Middle frontal gyrus (tissue), 1 donor: ENCODE measurements at regions not wholly inside any gene's neighbourhood (a gene's known extent, or its start where the extent isn't known, plus 50 kb on each side); places are given as distances from the start of the nearest gene placed in this dataset.
"Not testable (repeated sequence)": the region's sequence is repeated elsewhere in the genome, so short reads cannot be mapped to it uniquely, and the experiment has no call there.

Experiments used
- DNase-seq: peaks from one replicate; pipeline ENCODE4 v3.0.0-alpha.2; 2015; ENCODE audit warnings: low spot score; ENCODE audit errors: extremely low spot score

DNA sequence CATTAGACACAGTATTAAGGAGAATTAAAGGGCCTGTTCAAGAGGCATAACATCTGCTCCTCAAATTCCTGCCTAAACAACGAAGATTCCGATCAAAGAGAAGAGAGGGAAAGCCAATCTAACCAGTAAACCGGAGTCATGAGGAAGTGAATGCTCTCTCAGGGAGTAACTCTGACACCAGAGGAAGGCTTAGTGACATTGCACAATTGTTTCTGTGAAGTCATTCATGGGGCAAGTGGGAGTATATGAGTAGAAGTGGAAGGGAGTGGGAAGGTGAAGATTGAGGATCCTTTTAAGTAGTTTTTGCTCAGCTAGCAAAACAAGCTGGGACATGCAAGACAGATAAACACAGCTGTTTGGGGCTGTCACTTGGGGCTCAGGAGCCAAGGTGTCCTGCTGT, 136.4 kb upstream of the FAM174A start:
- not testable (repeated sequence) for DNase-seq

DNA sequence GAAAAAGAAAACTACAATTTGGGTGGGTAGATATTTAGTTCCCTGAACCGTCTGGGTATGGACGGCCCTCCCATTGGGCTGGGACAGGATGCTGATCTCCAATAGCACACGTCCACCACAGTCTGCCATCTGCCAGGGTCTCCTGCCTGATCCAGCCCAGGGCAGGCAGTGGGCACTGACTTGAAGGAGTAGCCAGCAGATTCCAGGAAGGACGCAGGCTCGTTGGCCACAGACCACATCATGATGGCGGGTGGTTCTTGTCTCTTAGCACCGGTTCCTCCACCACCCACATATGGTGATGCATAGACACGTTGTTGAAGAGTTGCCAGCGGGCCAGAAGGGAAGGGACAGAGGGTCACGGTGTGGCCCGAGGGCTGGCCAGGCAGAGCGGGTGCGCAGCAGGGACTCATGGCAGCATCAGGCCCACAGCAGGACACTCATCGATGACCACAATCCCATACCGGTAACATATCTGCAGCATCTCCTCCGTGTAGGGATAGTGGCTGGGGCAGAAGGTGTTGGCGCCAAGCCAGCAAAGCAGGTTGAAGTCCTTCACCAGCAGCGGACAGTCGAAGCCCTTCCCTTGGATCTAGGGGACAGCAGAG, 155.8 kb upstream of the FAM174A start:
- not testable (repeated sequence) for DNase-seq

DNA sequence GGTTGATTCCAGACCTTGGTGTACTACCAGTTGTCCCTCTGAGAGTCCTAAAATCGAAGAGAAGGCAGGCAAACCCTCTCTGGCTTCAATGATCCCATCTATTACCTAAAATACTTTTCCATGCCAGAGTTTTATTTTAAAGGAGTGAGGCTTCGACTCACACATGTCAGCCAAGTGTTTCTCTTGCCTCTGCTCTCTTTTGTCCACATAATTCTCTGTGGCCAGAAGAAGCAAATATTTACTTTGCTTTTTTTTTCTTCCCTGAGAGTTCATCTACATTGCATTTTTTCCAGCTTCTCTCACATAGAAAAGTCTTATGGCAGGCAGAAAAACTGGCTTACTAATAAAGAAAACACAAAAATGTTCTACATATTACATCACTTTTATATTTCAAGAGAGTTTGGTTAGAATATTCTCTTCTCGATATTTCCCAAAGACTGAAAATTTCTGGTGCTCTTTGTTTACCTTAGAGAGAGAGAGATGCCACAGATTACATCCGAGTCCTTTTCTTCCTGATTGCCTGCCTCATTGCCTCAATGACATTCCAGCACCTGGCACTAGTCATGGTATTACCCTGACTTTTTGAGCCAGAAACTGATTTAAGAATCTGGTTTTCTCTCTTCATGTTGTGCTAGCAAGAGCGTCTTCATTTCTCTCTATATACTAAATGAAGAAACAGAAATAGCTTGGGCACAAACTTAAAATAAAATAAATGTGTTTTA, 170.3 kb upstream of the FAM174A start:
- not testable (repeated sequence) for DNase-seq

DNA sequence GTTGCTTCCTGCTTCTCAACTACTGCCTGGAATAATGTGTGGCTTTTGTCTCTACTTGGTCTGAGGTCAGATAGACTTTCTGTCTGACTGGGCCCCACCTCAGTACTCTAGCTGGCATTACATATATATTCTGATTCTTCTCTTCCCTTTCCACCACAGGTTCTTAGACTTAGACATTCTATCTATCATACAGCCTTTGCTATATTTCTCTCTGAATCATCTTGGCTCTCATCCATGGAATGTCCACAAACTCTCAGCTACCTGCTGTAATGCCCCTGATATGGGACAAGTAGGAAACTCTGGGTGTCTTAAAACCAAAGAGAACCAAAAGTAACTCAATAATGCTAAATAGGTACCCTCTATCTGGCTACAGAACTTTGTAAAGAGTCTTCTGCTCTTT, 170.8 kb upstream of the FAM174A start:
- DNase-seq = not testable (repeated sequence)

DNA sequence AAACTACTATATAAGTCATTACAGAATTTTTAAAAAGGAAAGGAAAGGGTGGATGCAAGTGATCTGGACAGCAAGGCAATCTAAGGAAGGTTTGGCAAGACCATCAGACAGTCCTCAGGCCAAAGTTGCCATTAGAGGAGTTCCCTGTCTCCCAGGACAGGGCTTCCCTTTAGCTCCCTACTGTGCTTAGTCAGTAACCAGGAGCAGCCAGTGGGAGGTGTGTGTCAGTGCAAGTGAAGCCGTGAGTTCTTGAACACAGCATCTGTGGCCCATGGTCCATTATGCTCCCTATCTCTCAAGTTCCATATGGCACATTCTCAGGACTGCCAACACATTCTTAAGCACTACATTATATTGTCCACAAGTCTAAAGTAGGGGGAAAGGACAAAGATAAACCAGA, 175.2 kb upstream of the FAM174A start:
- DNase-seq = not testable (repeated sequence)

DNA sequence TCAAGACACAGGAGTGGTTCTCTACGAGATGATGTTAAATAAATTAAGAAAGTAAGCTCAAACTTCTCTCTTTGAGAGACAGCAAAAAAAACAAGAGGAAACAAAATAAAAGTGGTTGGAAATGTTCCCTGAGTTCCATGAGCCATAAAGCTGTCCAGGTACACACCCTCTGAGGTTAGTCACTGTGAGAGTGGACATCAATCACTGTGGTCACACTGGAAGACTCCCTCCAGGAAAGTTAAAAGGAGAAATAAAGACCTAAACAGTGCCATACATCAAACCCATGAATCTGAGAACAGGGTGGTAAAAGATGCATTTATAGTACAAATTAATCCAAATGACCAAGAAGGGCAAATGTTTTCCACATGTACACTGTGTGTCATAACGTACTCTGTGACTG, 188.9 kb upstream of the FAM174A start:
- DNase-seq = not testable (repeated sequence)

DNA sequence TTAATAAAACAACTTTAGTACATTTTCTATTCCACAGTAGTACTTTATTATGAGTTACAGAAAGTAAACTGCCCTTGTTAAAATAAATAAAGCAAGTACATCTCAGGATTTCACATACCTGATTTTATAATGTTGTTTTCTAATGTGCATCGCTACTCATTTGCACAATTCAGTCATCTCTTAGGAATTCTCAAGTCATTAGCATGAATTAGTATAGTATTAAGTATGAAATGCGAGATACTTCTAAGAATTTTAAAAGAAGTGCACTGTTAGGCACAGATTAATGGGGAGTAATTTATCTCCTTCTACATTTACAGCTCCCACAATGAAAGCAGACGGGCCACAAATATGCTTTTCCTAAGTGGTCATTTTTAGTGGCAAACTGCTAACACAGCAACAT, 193.7 kb upstream of the FAM174A start:
- not testable (repeated sequence) for DNase-seq

DNA sequence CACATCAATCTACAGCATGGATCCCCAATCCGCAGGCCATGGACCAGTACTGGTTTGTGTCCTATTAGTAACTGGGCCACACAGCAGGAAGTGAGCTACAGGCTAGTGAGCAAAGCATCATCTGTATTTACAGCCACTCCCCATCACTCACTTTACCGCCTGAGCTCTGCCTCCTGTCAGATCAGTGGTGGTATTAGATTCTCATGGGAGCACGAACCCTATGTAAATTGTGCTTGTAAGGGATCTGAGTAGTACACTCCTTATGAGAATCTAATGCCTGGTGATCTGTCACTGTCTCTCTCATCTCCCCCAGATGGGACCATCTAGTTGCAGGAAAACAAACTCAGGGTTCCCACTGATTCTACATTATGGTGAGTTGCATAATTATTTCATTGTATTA, 212.7 kb upstream of the FAM174A start:
- no peak for DNase-seq

DNA sequence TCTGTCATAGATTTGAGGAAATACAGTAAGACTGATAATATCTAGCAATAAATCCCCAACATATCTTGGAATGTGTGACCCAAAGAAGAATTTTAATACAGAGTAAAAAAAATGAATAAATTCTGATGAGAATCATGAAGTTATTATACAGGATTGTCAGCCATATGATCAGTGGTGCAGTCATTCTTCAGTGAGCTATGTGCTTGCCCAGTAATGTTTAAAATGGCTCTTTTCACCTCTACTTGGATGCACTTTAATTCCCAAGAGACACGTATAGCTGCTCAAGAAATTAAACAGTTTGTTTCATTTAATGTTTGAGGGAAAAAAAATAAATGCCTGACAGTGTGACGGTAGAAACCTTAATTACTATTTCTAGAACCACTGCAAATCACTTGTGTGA, 215.3 kb upstream of the FAM174A start:
- DNase-seq = no peak

DNA sequence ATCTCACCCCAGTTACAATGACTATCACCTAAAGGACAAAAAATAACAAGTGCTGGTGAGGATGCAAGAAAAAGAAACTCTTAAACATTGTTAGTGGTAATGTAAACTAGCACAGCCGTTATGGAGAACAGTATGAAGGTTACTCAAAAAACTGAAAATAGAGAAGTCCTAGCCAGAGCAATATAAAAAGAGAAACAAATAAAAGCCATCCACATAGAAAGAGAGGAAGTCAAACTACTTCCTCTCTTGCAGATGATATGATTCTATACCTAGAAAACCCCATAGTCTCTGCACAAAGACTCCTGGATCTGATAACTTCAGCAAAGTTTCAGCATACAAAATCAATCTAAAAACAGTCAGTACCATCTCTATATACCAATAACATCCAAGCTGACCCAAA, 221.5 kb upstream of the FAM174A start:
- DNase-seq = no peak

DNA sequence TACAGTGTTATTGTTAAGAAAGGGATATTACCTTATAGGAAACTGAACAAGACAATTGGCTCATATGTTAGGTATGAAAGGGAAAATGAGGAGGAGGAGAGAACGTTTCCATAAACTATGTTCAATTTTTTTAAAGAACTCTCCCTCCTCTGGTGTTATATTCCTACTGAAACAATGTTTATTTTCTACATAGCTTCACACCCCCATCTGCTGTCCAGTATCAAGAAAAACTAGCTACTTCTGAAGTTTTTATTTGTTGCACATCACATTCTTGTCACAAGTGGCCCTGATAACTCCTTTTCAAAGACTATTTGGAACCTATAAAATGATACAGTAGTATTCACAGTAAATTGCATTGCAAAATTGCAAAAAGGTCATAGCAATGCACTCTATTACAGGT, 223.4 kb upstream of the FAM174A start:
- DNase-seq = no peak

DNA sequence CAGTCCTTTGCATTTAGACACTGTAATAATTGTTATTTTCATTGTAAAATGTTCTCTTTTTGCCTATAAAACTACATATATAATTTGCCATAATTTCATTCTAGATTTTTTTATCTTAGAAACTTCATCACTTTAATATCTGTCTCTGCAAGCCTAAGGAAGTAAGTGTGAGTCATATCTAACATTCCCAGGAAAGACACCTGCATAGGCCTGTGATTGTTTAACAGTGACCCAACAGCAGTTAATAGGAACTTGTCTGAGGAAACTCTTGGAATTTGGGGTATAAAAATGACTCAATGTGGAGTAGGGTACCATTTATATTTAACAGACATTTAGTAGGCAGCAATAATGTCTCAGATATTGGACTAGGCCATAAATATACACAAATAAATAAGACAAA, 229.2 kb upstream of the FAM174A start:
- no peak for DNase-seq

DNA sequence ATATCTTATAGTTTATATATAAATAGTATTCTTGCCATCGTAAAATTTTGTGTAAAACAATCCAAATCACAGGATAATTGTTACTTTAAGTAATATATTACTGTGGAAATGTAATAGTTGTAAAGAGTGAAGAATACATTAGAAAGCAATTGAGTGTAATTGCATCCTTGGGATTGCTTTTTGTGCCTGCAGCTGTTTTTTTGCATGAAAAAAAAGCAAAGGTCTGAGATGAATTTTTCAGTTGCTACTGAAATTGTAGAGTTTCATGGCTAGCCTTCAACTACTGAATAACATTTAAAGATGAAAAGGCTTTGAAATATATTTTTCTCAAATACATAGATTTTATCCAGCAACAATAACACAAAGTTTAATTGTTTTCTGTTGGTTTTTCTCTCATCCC, 232.0 kb upstream of the FAM174A start:
- no peak for DNase-seq

DNA sequence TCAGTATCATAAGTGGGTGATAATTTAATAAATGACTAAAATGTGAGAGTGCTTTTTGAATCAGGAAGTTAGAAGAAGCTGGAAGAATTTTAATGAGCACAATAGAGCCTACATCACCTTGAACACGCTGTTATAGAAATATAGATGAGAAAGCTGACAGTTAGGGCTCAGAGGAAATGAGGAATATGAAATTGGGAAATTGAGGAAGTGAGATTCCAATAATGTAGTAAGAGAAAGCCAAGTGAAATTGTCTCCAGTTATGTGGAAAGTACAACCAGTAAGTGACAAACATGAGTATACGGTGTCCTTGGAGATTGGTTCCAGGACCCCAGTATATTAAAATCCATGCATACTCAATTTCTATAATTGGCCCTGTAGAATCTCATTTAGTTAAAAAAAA, 235.9 kb upstream of the FAM174A start:
- DNase-seq = no peak

DNA sequence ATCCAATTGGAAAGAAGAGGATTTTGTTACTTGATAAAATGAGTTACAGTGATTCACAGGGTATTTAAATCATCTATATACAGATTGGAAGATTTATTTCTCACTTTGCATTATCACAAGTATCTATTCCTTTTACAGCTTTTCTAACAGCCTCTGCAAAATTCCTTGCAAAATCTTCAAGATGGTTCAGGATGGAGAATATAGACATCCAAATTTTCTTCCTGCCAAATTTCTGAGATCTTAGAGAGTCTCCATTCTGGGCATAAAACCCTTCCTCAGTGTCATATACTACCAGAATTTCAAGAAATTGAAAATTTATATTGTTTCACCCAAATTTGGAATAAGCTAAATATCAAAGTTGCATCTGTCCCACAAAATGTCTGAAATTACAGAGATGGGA, 259.1 kb upstream of the FAM174A start:
- DNase-seq = no peak

DNA sequence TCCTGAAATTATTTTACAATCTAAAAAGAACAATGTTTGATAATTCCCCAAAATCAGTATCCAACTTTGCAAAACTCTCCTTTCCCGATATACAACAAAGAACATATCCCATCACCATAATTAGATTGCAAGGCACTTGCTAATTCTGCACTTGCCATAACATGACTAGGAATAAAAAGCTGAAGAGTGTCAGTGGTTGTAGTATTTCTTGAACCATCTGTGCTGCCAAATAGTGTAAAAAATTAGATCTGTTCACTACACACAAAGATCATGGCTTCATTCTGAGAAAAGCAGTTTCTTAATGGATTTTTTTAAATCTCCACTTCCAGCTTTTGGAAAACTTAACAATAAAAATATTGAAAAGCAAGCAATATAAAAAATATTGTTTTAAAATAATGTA, 259.5 kb upstream of the FAM174A start:
- no peak for DNase-seq

DNA sequence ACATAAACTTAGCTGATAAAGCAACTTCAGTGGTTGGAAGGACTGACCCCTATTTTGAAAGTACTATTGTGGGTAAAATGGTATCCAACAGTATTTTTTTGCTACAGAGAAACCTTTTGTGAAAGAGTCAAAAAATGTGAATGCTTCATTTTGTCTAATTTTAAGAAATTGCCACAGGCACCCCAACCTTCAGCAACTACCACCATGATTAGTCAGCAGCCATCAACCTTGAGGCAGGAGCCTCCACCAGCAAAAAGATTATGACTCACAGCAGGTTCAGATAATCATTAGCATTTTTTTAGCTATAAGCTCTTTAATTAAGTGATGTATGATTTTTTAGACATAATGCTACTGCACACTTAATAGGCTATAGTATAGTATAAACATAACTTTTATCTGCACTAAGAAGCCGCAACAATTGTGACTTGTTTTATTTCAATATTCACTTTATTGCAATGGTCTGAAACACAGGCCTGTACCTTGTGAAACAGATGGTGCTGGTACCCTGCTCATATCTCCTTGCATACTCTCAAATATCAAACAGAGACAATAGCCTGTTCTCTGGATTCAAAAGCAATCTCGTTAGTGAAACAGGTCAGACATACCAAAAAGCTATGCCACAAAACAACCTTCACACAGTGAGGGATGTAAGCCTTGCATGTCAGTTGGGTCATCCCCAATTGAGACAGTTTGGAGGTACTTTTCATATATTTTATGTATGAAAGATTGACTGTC, 261.2 kb upstream of the FAM174A start:
- no peak for DNase-seq

DNA sequence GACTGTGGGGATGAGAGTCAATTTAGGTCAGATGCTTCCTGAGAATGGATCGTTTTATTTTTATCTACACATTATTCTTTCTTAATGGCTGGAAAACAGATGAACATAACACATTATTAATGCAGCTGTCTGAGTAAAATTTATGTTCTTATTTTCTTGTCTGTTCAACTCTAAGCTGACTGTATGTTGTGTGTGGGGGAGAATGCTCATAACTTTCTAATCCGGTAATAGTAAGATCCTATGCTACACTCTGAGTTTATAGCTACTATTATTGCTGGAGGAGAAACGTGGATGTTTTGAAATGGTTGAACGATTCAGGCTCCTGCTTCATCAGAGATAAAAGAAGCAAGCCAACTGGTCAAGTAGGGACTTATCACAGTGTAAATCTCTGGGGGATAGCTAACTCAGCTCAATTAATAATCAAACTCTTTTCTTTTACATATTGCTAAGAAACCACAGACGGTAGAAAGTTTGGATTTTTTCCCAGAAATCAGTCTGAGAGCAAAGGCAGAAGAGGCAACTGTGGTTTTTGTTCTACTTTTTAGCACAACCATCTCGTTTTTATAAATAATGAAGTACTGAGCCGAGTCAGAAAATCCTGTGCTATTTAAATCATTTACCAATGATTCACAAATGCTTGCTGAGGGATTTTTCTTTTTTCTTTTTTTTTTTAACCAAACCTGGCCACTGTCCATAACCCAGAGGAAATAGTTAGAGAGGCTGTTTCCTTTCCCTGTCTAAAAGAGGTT, 265.0 kb upstream of the FAM174A start:
- DNase-seq = no peak

DNA sequence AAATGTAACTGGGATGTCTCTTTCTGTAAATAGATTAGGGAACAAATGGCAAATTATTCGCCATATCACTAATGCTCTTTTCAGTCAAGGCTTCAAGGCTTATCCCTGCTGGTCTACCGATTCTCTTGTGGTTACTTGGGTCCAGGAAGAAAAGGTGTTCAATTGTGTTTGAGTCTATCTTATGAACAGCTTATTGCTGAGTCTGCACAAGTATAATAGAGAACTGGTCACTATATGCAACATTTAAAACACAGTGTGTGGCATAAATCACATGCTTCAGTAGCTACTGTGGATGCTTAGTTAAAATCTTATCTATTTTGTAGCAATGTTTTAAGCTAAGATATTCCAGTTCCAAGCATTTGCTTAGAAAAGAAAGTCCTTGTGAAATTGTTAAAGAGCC, 274.2 kb upstream of the FAM174A start:
- no peak for DNase-seq

DNA sequence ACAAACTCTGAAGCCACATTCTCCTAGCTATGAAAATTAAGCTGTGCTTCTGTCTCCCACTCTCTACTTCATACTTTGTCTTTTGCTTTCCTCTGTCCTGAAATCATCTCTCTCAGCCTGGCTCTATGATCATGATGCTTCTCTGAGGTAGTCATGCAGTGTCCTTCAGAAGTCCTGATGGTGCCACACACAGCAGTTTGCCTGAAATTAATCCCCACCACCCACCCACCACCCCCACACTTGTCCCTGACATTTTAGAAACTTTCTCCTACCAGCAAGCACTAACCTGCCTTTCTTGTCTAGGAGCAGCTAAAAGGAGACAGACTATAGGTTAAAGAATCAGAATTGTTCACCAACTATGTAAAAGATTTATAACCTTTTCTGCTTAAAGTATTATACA, 282.2 kb upstream of the FAM174A start:
- no peak for DNase-seq

DNA sequence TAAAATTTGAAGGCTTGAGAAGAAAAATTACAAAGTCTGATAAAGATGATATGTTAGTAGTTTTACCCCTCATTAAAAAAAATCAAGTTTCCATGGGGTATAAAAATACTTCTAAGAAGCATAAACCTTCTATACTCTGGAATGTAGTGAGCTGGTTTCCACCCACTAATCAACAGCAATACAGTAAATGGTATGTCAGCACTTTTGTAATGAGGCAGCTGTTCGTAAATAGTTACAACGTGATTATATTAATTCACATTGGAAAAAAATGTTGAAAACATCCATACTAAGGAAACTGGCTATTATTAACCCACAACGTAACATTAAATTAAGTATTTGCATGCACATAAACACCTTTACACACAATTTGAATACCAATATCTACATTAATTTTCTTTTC, 283.1 kb upstream of the FAM174A start:
- DNase-seq = no peak

DNA sequence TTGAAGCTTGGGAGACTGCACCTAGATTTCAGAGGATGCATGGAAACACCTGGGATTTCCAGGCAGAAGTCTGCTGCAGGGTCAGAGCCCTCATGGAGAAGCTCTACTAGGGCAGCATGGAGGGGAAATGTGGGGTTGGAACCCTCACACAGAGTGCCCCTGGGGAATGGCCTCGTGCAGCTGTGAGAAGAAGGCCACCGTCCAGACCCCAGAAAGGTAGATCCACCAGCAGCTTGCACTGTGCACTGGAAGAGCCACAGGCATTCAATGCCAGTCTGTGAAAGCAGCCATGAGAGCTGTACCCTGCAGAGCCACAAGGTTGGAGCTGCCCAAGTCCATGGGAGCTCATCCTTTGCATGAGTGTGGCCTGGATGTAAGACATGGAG, 285.3 kb upstream of the FAM174A start:
- no peak for DNase-seq
